GM18867 (cell line): ENCODE measurements at regions not wholly inside any gene's neighbourhood (a gene's known extent, or its start where the extent isn't known, plus 50 kb on each side); places are given as distances from the start of the nearest gene placed in this dataset.

Experiments used
- ATAC-seq: cut with Tn5 transposase; IDR thresholded peaks from one replicate; pipeline ENCODE4 v1.9.1; 2021; ENCODE audit warnings: mild to moderate bottlenecking, moderate library complexity; ENCODE audit not compliant: unreplicated experiment

DNA sequence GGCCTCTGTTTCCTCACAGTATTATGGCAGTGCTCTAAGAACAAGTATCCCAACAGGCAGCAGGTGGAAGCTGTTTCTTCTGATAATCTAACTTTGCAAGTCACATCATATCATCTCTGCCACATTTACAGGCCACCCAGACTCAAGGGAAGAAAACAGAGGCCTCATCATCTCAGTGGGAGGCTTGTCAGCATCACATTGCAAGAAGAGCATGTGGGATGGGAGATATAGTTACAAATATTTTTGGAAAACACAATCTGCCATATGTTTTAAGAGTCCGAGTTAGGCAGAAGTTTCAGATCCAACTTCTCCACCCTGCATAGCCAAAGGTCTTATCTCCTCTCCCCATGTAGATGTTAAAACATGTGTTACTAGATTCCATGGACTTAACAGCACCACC is 130.4 kb upstream of the PDE1C start:
- ATAC-seq, result no peak

- ATAC-seq, result no peak
These were observed 124.3 kb upstream of the PDE1C start for GRCh38 chr7:32194537-32194936.

GRCh38 chr7:32191305-32191704 is 121.1 kb upstream of the PDE1C start:
- no peak for ATAC-seq

GRCh38 chr7:32179567-32179966 is 109.4 kb upstream of the PDE1C start:
- ATAC-seq, result no peak

DNA sequence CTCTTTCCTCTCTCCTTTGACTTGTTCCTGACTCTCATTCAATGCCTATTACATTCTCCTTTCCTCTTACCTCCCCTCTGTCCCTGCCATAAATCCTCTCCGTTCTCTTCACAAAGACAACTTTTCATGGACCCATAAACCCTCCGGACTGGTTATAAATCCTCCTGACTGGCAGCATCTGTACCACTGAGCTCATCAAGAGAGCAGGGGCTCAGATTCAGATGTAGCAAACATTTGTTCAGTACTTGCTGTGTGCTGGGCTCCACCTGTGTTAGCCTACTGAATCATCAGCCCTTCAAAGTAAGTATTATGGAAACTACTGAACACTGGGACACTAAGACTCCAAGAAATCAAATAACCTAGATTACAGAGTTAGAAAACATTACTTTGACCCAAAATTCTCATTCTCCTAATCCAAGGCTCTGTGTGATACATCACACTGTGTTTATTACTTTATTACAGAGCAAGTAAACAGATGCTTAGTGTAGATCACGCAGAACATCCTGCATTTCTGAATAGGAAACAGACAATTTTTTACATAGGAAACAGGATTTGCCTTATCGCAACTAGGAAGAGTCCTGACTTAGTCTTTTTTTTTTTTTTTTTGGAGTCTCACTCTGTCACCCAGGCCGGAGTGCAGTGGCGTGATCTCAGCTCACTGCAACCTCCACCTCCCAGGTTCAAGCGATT is 108.6 kb upstream of the PDE1C start:
- no peak for ATAC-seq

DNA sequence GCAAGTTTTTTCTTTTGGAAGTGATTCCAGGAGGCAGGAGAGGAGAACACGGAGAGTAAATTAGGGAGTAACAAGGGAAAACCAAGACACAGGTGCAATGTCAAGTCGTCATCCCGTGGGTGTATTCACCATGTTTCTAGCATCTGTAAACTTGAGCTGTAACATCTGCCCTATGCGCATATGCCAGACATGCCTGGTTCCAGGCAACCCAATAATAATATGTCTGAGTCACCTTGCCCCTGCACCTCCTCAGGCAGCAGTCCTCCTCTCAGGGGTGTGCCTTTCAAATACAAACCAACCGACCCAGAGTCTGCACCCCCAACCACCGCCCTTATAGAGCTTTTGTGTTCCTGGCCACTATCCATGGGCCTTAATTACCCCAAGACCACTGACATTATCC is 107.0 kb upstream of the PDE1C start:
- ATAC-seq, result no peak

DNA sequence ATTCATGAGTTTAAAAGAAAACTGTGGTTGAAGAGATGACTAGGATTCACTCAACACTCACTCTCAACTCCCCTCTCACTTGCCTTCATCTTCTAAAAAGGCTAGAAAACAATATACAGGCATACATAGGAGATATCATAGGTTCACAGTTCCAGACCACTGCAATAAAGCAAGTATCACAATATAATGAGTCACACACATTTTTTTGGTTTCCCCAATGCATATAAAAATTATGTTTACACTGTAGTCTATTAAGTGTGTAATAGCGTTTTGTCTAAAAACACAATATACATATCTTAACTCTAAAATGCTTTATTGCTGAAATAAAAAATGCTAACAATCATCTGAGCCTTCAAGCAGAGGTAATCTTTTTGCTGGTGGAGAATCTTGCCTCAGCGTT is 104.9 kb upstream of the PDE1C start:
- no peak for ATAC-seq

GRCh38 chr7:32171248-32171647 is 101.0 kb upstream of the PDE1C start:
- ATAC-seq, result no peak

DNA sequence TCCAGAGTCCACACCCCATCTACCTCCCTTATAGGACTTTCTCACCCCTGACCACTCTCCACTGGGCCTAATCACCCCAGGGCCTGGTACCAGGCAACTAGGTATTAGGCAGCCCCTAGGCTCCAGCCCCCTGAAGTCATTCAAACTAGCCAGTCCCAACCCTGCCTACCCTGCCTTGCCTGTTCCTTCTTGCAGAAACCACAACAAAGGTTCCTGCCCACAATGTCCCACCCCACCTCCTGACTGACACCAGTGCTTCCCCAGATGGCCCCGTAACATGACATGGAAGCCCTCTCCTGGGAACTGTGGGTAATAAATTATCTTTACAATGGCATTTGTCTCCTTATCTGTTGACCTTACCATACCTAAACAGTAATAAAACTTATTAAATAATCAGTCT is 100.6 kb upstream of the PDE1C start:
- no peak for ATAC-seq

GRCh38 chr7:32169228-32169627 is 99.0 kb upstream of the PDE1C start:
- no peak for ATAC-seq

DNA sequence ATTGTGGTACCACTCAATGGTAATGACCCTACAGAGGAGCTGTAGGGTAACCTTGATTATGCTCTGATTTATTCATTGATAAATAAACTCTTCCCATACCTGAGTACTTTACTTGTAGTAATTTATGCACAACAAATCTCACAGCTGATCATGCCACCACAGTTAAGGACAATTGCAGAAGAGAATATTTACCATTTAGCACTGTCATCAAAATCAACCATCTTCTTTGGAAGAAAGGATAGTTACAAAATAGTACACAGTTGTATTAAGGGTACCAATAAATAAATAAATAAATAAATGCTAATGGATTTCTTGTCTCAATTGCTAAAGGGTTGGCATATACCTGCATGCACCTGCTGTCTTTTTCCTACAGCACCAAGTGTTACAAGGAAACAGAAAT is 97.6 kb upstream of the PDE1C start:
- ATAC-seq, result no peak

DNA sequence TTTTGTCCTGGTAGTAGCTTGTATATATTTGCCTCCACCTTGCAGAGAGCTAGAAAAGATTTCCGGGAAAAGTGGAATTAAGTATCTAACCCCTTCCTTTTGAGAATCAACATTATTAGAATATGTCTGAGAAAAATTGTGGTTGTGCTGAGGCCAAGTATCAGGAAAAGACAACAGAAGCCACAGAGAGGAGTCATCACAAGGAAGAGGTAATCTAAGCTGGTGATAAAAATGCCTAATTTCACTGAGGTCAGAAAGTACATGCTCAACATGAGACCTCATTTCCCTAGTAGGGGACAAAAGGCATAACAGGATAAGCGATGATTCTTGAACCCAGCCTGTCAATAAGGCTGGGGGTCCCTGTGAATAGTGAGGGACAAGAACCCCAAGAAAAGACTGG is 97.0 kb upstream of the PDE1C start:
- ATAC-seq, result no peak

DNA sequence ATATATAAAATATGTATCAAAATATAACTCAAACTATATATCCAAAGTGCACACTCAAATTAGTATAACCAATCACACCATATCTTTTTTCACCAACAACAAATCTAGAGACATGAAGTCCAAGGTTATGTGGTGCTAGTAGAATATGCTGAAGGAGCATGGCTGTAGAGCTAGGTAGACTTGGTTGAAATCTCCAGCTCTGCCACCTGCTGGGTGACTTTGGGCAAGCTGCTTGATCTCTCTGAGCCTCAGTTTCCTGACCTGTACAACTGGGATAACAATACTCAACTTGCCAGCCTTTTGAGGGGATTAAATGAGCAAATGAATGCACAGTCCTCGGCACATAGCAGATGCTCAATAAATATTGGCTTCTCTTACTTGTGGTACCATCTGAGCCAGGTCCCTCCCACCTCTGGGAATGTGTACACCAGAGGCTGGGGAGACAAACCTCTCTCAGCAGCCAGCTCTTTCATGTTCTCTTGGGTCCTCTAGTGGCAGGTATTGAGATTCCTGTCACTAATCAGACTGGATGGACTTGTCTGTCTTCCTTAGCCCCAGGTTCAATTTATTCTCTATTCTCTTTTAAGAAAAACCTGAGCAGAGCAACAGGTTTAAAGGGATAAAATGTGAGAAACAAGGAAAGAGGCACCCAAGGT is 94.3 kb upstream of the PDE1C start:
- ATAC-seq, result no peak

- no peak for ATAC-seq
These were observed 93.7 kb upstream of the PDE1C start for GRCh38 chr7:32163896-32164295.

DNA sequence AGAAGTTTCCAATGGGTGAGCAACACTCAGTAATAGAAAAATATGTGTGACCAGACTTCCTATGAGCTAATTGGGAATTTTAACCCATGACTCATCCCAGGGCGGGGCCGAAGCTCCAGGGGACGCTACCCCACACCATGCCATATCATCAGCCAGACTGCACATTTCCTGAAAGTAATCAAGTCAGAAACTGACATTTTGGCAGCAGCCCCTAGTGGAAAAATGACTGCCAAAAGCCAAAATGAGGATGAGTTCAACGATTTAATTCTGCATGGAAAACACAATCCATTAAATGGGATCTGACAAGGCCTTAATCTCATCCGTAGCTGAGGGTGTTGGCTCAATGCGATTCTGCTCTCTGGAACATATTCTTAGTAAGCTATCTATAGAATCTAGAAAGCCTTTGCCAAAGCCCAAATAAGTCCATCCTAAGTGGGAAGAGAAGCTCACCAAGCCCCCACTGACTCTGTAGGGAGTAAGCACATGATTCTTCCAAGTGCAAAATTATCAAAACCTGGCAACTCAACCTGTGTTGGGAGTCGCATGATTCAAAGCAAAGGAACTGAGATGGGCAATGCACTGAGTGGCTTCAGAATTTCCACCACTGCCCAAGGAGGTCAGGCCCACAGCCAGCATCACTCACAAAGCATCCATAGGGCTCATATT is 93.1 kb upstream of the PDE1C start:
- no peak for ATAC-seq

DNA sequence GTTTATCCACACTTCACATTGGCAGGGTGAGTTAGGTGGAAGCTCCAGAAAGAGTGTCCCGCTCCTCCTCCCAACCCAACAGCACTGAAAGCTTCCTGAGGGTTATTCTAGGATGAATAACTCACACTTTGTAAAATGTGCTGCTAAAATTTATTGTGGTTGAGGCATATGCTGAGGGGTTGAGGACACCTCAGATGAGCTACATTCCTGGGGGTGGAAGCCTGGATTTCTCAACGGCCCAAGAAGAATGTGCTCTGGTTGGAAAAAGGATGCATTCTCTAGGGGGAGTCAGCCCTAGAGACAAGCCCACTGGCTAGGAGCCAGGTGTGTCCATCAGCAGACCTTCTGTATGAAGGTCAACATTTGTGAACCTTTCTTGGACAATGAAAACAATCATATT is 91.5 kb upstream of the PDE1C start:
- ATAC-seq, result no peak

- no peak for ATAC-seq
These were observed 88.8 kb upstream of the PDE1C start for GRCh38 chr7:32158751-32159745.

DNA sequence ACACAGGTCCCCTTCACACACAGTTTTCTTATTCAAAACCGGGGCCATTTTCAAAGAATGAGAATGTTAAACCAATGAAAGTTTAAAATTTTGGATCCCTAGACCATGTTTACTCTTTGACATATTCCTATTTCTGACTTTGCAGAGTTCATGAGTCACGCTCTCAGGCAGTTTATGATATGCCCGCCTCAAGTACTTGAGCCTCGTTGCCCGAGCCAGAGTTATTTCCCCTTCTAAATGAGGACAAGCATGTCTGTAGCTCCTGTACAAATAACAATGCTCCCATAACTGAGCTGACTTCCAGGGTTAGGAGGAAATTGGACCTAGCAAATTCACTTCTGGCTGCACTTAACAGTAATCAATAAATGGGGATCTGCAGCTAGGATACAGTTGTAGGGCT is 87.9 kb upstream of the PDE1C start:
- no peak for ATAC-seq

DNA sequence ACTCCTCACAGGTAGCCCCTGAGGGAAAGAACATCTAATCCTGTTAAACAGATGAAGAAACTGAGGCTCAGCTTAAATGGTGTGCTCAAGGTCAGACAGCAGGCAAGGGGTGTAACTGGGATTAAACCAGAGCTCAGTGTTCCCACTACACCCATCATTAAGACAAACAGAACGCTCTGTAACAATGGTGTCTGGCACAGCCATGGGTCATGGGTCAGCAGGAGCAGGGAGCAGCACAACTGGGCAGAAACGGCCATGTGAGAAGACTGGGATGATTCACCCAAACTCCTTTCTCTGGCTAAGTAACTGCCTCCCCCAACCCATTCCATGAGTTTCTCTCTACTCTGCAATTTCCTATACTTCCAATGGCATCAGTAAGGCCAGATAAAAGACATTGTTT is 85.5 kb upstream of the PDE1C start:
- no peak for ATAC-seq

DNA sequence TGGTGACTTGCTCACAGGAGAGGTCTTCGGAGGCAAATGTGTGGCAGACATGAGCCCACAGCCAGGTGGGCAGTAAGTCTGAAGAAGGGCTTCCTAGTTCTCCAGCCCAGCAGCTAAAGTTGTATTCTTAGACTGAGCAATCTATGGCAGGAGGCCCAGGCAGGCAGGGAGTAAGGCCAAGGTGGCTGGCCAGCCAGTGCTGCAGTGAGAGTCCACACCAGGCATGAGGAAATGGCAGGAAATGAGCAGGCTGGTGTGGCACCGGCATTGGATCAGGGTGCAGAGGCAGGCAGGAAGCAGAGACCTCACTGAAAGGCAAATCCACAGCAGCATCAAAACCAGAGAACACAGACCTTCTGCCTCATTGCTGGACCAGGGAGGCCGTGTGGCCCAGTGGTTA is 84.6 kb upstream of the PDE1C start:
- ATAC-seq, result no peak

DNA sequence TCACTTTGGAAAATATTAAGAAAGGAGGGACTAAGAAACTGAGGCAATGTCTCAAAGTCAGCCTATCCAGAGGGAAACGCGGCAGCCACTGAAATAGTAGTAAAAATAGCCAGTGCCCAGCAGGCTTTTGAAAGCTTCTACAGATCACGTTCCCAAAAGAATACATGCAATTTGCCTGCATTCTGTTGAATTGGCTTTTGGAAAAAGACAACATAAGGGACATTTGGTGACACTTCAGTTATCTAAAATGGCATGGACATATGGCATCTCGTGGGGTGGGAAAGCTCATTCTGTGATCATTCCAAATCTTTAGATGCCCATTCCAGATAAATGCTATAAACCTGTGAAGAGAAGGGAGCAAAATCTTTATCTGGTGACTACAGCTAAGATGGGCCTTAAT is 82.8 kb upstream of the PDE1C start:
- no peak for ATAC-seq
